ENCODE measurements at regions not wholly inside any gene's neighbourhood (a gene's known extent, or its start where the extent isn't known, plus 50 kb on each side); places are given as distances from the start of the nearest gene placed in this dataset.
A peak's percentile ranks its signal among the peaks of the same experiment; 100 is the strongest.

GRCh38 chr13:99911965-99912566 is 59.5 kb downstream of the ZIC5 start:
- no peak for DNase-seq

- DNase-seq: peak; percentile 91
Measured at GRCh38 chr13:99911069-99911964, 60.2 kb downstream of the ZIC5 start.

DNA sequence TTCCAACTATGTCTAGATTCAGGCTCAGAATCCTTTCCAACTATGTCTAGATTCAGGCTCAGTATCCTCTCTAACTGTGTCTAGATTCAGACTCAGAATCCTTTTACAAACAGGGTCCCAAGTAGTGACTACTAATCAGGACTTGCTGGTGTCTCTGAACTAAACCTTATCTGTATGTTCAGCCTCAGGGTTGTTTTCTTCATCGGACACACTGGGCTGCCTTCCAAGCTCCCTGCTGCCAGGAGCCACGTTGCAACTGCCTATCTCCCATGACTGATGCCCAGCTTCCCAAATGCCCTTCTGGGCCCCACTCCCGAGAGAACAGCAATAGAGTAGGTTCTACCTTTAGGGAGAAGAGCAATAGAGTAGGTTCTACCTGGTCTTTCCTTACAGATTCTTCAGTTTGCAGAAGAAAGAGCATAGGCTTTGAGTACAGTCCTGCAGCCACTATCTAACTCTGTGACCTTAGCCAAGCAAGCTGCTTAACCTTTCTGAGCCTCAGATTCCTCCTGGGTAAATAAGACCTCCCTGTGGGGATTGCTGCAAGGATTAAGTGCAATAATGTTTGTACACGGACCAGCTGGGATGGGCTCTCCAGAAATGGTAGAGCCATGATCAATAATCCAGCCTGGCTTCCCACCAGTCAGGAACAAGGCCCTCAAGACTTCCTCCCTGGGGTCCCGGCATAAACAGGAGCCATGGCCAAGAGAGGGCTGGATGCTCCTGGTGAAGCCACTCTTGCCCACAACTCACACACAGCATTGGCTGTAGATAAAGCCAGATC is 61.5 kb downstream of the ZIC5 start:
- no peak for DNase-seq

GRCh38 chr13:99909097-99909835 is 62.3 kb downstream of the ZIC5 start:
- DNase-seq: no peak

- no peak for DNase-seq
Measured at GRCh38 chr13:99908140-99908803, 63.3 kb downstream of the ZIC5 start.

GRCh38 chr13:99907627-99908026 is 63.9 kb downstream of the ZIC5 start:
- no peak for DNase-seq

DNA sequence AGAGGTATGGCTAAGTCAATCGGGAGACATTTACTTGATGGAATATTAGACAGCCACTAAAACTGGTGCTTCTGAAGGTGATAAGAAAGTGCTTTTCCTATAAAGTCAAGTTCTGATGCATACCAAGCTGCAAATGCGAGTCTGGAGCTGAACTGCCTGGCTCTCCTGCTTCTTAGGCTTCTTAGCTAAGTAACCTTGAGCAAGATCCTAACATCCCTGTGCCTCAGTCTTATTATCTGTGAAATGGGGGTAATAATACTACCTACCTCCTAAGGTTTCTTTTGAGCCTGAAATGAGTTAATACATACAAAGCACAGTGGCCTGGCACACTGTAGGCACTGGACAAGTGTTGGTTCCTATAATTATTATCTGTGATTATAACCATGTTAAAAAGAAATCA is 64.5 kb downstream of the ZIC5 start:
- DNase-seq: no peak

GRCh38 chr13:99905814-99906213 is 65.8 kb downstream of the ZIC5 start:
- DNase-seq: no peak

- DNase-seq: no peak
Measured at GRCh38 chr13:99905224-99905623, 66.3 kb downstream of the ZIC5 start.

DNA sequence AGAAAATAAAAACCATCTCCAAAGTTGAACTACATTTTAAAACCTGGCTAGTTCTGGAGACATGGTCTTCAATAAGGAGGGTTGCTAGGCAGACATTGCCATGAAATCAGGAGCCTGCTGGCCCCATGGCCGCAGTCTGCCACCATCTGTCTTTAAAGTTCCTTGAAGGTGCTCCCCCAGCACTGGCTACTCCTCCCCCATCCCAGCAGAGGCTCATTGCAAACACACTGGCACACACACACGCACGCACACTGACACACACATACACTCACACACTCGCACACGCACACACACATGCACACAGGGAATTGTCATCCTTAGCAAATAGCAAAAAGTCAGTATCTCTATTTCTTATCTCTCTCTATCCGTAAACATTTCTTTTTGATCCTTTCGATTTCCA is 68.4 kb downstream of the ZIC5 start:
- no peak for DNase-seq

GRCh38 chr13:99902657-99903056 is 68.9 kb downstream of the ZIC5 start:
- DNase-seq: no peak

DNA sequence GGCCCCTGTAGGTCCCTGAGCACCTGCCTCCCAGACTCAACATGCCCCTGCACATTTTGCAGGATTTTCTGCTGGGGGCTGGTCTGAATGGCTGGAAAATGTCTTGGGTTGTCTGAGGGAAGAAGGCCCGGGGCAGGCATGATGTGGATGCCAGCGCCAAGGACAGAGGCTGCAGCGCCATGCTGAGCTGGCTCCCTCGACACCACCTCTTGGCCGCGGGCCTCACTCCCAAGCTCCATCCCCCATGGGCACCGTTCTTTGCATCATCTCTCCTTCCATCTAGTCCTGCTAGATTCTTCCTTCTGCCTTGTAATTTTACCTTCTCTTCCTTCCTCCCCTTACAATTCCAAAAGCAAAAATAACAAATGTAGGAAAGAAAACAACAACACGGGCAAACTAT is 70.6 kb downstream of the ZIC5 start:
- DNase-seq: no peak

- no peak for DNase-seq
Measured at GRCh38 chr13:99898421-99898820, 73.1 kb downstream of the ZIC5 start.

DNA sequence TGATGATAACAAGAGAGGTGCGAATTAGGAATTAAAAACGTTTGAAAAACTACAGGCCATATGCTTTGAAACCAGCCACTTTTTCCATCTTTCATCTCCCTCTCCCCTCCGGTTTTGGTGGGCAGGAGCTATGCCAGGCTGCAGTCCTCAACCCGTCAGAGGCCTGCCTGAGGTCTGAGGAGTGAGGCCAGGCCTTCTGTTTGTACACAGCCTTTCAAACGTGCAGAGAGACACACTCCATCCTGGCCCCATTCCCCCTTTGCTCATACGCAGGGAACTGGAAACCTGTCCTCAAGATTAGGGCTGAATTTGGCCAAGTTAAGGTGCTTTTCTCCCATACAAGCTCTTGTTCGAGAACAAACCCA is 74.5 kb downstream of the ZIC5 start:
- no peak for DNase-seq

GRCh38 chr13:99896369-99897075 is 75.0 kb downstream of the ZIC5 start:
- DNase-seq: no peak

DNA sequence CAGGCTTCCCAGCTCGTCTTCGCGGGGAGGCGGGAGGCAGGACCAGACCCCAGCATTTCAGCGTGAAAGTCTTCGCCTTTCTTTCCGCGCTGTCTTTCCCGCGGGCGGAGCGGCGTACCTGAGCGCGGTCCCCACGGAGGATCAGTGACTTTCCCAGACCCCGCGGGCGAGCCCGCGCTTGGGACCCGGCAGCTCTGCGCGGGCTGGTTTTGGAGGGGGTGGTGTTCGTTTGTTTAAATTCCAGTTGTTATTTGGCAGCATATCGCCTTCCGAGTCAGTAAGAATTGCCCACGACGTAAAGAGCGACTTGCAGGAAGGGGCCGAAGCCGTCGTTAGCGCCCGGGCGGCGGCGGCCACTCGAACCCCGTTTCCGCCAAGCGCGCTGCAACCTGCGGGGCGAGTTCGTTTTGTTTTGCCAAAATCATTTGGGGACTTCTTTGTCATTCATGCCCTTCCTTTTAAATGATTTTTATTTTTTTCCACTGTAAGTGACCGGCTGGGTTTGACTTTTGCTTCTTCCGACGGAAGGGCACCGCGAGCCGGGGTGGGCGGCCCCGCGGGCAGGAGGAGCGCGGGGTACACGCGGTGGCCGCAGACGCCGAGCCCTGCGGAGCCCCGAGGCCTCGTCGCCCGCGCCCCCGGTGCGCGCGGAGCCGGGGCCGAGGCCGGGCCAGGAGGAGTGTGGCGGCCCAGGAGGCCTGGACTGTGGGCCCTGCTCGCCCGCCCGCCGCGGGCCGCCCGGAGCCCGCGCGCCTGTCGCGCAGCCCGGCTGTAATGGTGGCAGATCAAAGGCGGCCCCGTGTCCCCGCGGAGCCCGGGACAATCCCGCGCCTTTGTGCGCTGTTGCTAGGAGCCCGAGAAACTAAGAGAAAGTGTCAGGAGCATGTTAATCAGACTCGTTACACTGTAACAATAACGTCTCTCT is 75.9 kb downstream of the ZIC5 start:
- DNase-seq: no peak

DNA sequence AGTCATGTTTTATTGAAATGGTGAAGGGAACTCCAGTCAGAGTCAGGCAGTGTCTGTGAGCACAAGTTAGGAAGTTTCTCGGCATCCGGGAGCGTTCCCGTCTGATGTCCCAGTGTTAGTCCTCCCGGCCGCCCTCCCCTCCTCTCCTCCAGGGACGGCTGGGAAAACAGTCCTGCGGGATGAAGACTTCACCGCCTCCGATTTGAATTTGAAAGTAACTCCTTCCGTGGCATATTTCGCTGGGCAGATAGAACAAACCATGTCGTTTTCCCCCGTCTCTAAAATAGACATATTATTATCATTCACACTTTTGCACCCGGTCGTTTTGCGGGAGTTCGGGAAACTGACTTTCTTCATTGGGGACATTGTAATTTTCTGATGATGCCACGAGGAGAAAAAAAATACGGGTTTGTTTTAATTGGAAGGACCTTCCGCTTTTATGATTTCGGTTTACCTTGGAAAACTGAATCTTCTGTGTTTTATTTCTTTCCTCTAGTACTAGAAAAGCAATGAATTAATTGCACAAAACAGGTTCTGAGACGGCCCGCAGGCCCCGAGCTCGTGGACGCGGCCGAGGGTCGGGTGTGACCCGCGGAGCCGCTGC is 76.6 kb downstream of the ZIC5 start:
- DNase-seq: peak; percentile 52

DNA sequence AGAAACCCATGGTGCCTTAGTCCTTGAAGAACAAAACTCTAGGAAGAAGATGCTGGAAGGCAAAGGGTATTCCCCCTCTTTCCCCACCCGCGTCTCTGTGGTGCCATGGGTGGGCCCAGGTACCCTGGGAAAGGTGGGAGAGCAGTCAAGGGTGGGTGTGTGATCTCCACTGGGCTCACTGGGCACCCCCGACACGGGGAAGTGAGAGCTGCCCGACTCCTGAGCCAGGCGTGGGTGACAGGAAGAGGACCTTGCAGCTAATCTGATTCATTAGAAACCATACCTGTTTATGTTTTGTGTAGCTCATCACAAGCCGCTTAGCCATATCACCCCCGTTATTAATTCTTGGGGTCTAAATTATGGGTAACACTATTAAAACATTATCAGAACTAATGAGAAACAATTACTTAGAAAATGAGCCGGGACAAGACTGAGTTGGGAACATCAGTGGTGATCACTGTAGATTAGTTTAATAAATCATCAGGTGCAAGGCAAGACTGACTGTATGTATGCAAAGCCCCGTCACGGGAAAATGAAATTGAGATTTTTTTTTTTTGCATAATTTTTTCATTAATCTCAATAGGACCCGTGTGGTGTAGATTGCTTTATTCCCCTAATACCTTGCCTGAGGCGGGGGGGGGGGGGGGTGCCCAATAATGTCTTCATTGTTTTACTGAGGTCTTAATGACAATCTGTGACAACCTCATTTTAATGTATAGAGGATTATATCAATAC is 77.3 kb downstream of the ZIC5 start:
- peak; percentile 52 for DNase-seq

GRCh38 chr13:99893567-99893966 is 78.0 kb downstream of the ZIC5 start:
- no peak for DNase-seq
